Mammary epithelial cell (primary cell): ENCODE measurements at regions not wholly inside any gene's neighbourhood (a gene's known extent, or its start where the extent isn't known, plus 50 kb on each side); places are given as distances from the start of the nearest gene placed in this dataset.

Source experiments
- EZH2 ChIP-seq: IDR thresholded peaks from 2 replicates; pipeline ENCODE4 v1.6.1; 2012; ENCODE audit warnings: low read length, inconsistent platforms, borderline replicate concordance
- TF ChIP-seq, protein P1 (sequence below), 2 donors: IDR thresholded peaks in 1 of 2; conservative IDR thresholded peaks in 1 of 2; 2 replicates each; pipeline ENCODE4 v1.5.1; 2011 to 2012; ENCODE audit warnings: inconsistent platforms in 2 of 2, low read length in 2 of 2, mild to moderate bottlenecking in 2 of 2, control low read depth in 1 of 2, low read depth in 1 of 2; ENCODE audit not compliant: insufficient read depth in 1 of 2; ENCODE audit errors: extremely low read depth in 1 of 2

DNA sequence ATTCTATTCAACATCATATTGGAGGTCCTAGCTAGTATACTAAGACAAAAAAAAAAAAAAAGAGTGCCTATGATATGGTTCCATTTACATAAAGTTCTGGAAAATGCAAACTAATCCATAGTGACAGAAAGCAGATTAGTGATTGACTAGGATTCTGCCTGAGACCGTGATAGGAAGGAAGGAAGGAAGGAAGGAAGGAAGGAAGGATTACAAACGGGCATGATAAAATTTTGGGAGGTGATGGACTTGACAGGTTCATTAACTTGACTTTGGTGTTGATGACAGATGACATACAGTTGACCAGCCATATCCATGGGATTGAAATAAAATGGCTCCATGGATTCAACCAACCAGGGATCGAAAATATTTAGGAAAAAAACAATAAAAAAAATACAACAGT lies 79.1 kb upstream of the MAN2A1 start:
- TF ChIP-seq, protein P1, sequence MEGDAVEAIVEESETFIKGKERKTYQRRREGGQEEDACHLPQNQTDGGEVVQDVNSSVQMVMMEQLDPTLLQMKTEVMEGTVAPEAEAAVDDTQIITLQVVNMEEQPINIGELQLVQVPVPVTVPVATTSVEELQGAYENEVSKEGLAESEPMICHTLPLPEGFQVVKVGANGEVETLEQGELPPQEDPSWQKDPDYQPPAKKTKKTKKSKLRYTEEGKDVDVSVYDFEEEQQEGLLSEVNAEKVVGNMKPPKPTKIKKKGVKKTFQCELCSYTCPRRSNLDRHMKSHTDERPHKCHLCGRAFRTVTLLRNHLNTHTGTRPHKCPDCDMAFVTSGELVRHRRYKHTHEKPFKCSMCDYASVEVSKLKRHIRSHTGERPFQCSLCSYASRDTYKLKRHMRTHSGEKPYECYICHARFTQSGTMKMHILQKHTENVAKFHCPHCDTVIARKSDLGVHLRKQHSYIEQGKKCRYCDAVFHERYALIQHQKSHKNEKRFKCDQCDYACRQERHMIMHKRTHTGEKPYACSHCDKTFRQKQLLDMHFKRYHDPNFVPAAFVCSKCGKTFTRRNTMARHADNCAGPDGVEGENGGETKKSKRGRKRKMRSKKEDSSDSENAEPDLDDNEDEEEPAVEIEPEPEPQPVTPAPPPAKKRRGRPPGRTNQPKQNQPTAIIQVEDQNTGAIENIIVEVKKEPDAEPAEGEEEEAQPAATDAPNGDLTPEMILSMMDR (conservative IDR thresholded peaks at IDR 0.05 in 1 of 2, IDR thresholded peaks at IDR 0.05 in 1 of 2; ENCODE audit: extremely low read depth in 1 of 2, insufficient read depth in 1 of 2, low read depth in 1 of 2, low read length in 2 of 2) = no peak
- no peak for TF ChIP-seq EZH2
